ENCODE measurements at regions not wholly inside any gene's neighbourhood (a gene's known extent, or its start where the extent isn't known, plus 50 kb on each side); places are given as distances from the start of the nearest gene placed in this dataset.

DNA sequence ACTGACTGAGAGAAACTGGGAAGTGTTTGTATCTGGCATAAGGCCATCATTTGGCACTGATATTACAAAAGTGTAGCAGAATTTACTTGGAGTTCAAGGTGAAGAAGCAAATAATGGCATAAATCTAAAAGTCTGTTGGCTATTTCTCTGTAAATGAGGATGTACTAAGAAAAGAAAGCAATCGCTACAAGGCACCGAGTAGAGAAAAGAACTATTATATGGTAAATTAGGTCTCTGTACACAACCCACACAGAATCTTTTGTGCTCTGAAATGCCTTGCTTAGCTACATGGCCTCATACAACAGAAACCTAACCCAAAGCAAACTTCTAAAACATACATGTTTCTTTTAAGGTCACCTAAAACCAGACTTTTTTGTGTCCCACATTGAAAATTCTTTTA is 290.1 kb upstream of the WWC1 start:
- Histone ChIP-seq H3K4me3 (ENCODE audit: low read depth, low read length) (no peak overlapping the region), H3K36me3 (ENCODE audit: control insufficient read depth, insufficient read depth, low read length) (no peaks in the 10 kb centered on the region), H3K27me3 (ENCODE audit: control insufficient read depth, insufficient read depth, low read length) (no peaks in the 10 kb centered on the region)
- TF ChIP-seq, protein P1, sequence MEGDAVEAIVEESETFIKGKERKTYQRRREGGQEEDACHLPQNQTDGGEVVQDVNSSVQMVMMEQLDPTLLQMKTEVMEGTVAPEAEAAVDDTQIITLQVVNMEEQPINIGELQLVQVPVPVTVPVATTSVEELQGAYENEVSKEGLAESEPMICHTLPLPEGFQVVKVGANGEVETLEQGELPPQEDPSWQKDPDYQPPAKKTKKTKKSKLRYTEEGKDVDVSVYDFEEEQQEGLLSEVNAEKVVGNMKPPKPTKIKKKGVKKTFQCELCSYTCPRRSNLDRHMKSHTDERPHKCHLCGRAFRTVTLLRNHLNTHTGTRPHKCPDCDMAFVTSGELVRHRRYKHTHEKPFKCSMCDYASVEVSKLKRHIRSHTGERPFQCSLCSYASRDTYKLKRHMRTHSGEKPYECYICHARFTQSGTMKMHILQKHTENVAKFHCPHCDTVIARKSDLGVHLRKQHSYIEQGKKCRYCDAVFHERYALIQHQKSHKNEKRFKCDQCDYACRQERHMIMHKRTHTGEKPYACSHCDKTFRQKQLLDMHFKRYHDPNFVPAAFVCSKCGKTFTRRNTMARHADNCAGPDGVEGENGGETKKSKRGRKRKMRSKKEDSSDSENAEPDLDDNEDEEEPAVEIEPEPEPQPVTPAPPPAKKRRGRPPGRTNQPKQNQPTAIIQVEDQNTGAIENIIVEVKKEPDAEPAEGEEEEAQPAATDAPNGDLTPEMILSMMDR (IDR thresholded peaks at IDR 0.05; ENCODE audit: insufficient read depth, low read length, poor library complexity, severe bottlenecking), result no peak
- no peak for DNase-seq (ENCODE audit: low read depth)

DNA sequence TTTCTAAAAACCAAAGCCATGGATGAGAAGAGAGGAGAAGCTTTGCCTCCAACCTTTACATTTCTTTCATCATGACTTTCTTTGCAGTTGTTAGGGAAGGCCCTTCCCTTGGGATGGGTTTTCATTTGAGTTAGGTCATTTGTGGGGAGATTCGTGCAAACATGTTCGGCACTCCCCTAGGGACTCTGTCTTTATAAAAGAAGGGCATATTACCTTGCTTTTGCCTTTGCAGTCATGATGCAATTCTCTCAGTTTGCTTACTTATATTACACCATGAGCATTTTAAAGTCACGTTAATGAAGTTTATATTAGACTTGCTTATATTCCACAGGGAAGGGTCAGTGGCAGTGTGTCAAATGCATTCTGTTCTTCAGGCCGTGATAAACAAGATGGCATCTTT is 289.3 kb upstream of the WWC1 start:
- DNase-seq (ENCODE audit: low read depth), result no peak
- Histone ChIP-seq H3K27me3 (ENCODE audit: control insufficient read depth, insufficient read depth, low read length) (no peaks in the 10 kb centered on the region), H3K4me3 (ENCODE audit: low read depth, low read length) (no peak overlapping the region), H3K36me3 (ENCODE audit: control insufficient read depth, insufficient read depth, low read length) (no peaks in the 10 kb centered on the region)
- TF ChIP-seq, protein P1 (IDR thresholded peaks at IDR 0.05; ENCODE audit: insufficient read depth, low read length, poor library complexity, severe bottlenecking), result no peak

DNA sequence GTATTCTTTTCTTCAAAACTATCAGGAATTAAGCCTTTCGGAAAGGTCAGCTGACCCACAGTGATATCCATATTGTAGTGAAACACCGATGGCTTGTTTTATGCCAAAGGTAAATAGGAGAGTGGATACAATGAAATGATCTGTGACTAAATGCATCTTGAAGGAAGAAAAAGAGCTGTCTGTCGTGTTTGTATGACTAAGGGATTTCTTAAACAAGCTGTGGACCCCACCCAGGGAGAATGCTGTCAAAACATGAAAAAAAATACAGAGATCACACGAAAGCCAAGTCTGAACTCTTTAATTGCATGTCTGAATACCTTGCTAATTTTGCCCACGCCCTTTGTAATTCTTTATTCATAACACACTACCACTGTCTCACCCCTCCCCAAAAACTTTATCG is 286.4 kb upstream of the WWC1 start:
- no peak overlapping the region for H3K4me3 ChIP-seq (ENCODE audit: low read depth, low read length)
- TF ChIP-seq, protein P1 (IDR thresholded peaks at IDR 0.05; ENCODE audit: insufficient read depth, low read length, poor library complexity, severe bottlenecking), result no peak
- no peak for DNase-seq (ENCODE audit: low read depth)
- no peaks in the 10 kb centered on the region for H3K36me3 ChIP-seq (ENCODE audit: control insufficient read depth, insufficient read depth, low read length)
- no peaks in the 10 kb centered on the region for H3K27me3 ChIP-seq (ENCODE audit: control insufficient read depth, insufficient read depth, low read length)

DNA sequence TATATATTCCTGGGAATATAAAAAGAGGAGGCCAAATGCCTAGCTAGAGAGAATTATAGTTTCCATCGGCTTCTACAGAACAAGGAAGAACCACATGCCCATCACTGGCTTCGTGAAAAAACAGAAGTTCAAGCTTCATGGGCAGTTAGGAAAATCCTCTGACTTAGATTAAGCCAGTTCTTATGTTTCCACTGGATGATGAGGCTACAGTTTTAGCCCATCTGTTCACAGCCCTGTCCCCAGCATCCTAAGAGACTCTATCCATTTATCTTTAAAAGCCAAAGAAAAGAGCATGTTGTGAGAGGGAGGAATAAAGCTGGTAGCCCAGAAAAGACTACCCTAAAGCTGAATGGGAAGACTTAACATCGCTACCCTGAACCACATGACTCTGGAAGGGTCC is 285.5 kb upstream of the WWC1 start:
- Histone ChIP-seq H3K27me3 (ENCODE audit: control insufficient read depth, insufficient read depth, low read length) (no peaks in the 10 kb centered on the region), H3K4me3 (ENCODE audit: low read depth, low read length) (no peak overlapping the region), H3K36me3 (ENCODE audit: control insufficient read depth, insufficient read depth, low read length) (no peaks in the 10 kb centered on the region)
- no peak for DNase-seq (ENCODE audit: low read depth)
- TF ChIP-seq, protein P1 (IDR thresholded peaks at IDR 0.05; ENCODE audit: insufficient read depth, low read length, poor library complexity, severe bottlenecking), result no peak

DNA sequence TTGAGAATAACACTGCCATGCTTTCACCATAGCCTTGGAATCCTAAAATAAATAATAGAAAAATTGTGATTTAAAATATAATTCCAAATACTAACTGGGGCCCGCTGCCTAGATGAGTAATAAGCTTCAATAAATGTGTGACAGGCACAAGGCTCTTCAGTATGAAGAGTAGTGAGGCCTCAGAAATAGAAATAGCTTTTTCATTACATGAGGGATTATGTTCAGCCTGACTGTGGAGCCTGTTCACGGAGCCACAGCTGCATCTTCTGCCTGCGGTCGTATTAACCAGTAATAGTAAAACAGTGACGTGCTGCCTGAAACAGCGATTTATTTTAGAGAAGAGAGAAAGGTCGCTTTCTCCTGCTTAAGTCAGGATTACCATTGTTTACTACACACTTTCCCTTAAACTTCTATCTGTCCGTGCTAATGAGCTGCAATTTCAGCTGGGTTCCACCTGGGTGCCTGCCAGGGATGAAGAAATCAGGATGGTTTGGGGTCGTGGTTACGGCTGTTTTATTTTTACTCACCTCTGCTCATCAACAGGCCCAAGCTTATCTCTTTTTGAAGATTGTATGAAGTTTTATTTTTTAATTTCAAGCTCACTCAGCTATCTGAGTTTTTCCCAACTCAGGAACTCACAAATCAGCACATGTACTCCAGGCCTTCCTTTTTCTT is 284.9 kb upstream of the WWC1 start:
- TF ChIP-seq, protein P1 (IDR thresholded peaks at IDR 0.05; ENCODE audit: insufficient read depth, low read length, poor library complexity, severe bottlenecking), result no peak
- no peak for DNase-seq (ENCODE audit: low read depth)
- no peaks in the 10 kb centered on the region for H3K36me3 ChIP-seq (ENCODE audit: control insufficient read depth, insufficient read depth, low read length)
- H3K27me3 ChIP-seq (ENCODE audit: control insufficient read depth, insufficient read depth, low read length), result no peaks in the 10 kb centered on the region
- H3K4me3 ChIP-seq (ENCODE audit: low read depth, low read length), result no peak overlapping the region

DNA sequence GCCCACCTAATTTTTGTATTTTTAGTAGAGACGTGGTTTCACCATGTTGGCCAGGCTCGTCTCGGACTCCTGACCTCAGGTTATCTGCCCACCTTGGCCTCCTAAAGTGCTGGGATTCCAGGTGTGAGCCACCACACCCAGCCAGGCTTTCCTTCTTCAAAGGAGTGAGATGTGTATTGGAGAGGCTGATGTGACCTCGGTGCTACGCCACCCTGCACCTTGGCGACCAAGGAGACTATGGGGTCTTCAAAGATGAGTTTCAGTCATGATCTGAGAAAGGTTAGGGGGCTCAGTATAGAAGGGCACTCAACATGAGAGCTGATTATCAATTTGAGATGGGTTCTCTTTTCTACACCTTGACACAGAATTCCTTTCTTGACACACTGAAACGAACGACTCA is 284.2 kb upstream of the WWC1 start:
- no peak for DNase-seq (ENCODE audit: low read depth)
- Histone ChIP-seq H3K36me3 (ENCODE audit: control insufficient read depth, insufficient read depth, low read length) (no peaks in the 10 kb centered on the region), H3K27me3 (ENCODE audit: control insufficient read depth, insufficient read depth, low read length) (no peaks in the 10 kb centered on the region), H3K4me3 (ENCODE audit: low read depth, low read length) (no peak overlapping the region)
- TF ChIP-seq, protein P1 (IDR thresholded peaks at IDR 0.05; ENCODE audit: insufficient read depth, low read length, poor library complexity, severe bottlenecking), result no peak

Measured in kidney epithelial cell (primary cell).